ENCODE measurements at regions not wholly inside any gene's neighbourhood (a gene's known extent, or its start where the extent isn't known, plus 50 kb on each side); places are given as distances from the start of the nearest gene placed in this dataset.
A peak's percentile ranks its signal among the peaks of the same experiment; 100 is the strongest.
"Not testable (repeated sequence)": the region's sequence is repeated elsewhere in the genome, so short reads cannot be mapped to it uniquely, and the experiment has no call there.

- H3K4me3 ChIP-seq; H3K9me3 ChIP-seq; H3K4me1 ChIP-seq; H3K36me3 ChIP-seq; H3K27me3 ChIP-seq; H3K27ac ChIP-seq; intact Hi-C loops (cut with DNase I; ENCODE audit: low total_unique reads); DNase-seq: not testable (repeated sequence)
- 71 to 75% methylated on average over 1 of the region's 2 CpGs; no CpG with 5 or more reads in 3 of the 5 donors for WGBS, 5 donors
Observed at GRCh38 chr2:110394769-110395168, 77.8 kb downstream of the LIMS4 start.

GRCh38 chr2:110392366-110392765 lies 80.2 kb downstream of the LIMS4 start:
- H3K27ac ChIP-seq; intact Hi-C loops (cut with DNase I; ENCODE audit: low total_unique reads); H3K27me3 ChIP-seq; H3K36me3 ChIP-seq; H3K4me1 ChIP-seq; H3K4me3 ChIP-seq; DNase-seq; H3K9me3 ChIP-seq: not testable (repeated sequence)
- 93 to 99% (median 94%) methylated on average over 6 to 8 of the region's 8 CpGs; no CpG with 5 or more reads in 1 of the 5 donors for WGBS, 5 donors

- H3K36me3 ChIP-seq; H3K4me3 ChIP-seq; H3K9me3 ChIP-seq; DNase-seq; H3K27me3 ChIP-seq; H3K27ac ChIP-seq; H3K4me1 ChIP-seq; intact Hi-C loops (cut with DNase I; ENCODE audit: low total_unique reads): not testable (repeated sequence)
- WGBS, 5 donors = 90 to 100% methylated on average over 1 to 2 of the region's 5 CpGs; no CpG with 5 or more reads in 3 of the 5 donors
Observed at GRCh38 chr2:110391035-110391418, 81.6 kb downstream of the LIMS4 start.

GRCh38 chr2:110390351-110391034 lies 82.1 kb downstream of the LIMS4 start:
- H3K9me3 ChIP-seq; H3K27ac ChIP-seq; H3K36me3 ChIP-seq; H3K4me3 ChIP-seq; H3K4me1 ChIP-seq; H3K27me3 ChIP-seq; intact Hi-C loops (cut with DNase I; ENCODE audit: low total_unique reads): not testable (repeated sequence)
- DNase-seq = peak in 1 of 2 donors; percentile 0
- WGBS, 5 donors = 71 to 97% (median 75%) methylated on average over 3 to 5 of the region's 7 CpGs

- H3K27ac ChIP-seq; intact Hi-C loops (cut with DNase I; ENCODE audit: low total_unique reads); DNase-seq; H3K4me1 ChIP-seq; H3K27me3 ChIP-seq; H3K4me3 ChIP-seq; H3K36me3 ChIP-seq; H3K9me3 ChIP-seq: not testable (repeated sequence)
- 91 to 99% (median 94%) methylated on average over 4 to 6 of the region's 12 CpGs; no CpG with 5 or more reads in 1 of the 5 donors for WGBS, 5 donors
Observed at GRCh38 chr2:110387044-110387443, 85.6 kb downstream of the LIMS4 start.

GRCh38 chr2:110386546-110386945 lies 86.1 kb downstream of the LIMS4 start:
- H3K9me3 ChIP-seq; intact Hi-C loops (cut with DNase I; ENCODE audit: low total_unique reads); H3K27me3 ChIP-seq; H3K36me3 ChIP-seq; H3K4me1 ChIP-seq; DNase-seq; H3K4me3 ChIP-seq; H3K27ac ChIP-seq: not testable (repeated sequence)
- WGBS, 5 donors = 95 to 100% (median 96%) methylated on average over 1 to 7 of the region's 10 CpGs; no CpG with 5 or more reads in 1 of the 5 donors

- H3K27me3 ChIP-seq; H3K4me1 ChIP-seq; DNase-seq; H3K36me3 ChIP-seq; intact Hi-C loops (cut with DNase I; ENCODE audit: low total_unique reads); H3K27ac ChIP-seq; H3K4me3 ChIP-seq; H3K9me3 ChIP-seq: not testable (repeated sequence)
- 18% methylated on average over 1 of the region's 13 CpGs; no CpG with 5 or more reads in 4 of the 5 donors for WGBS, 5 donors
Observed at GRCh38 chr2:110384736-110385119, 87.9 kb downstream of the LIMS4 start.

- H3K36me3 ChIP-seq; H3K4me1 ChIP-seq; H3K27ac ChIP-seq; DNase-seq; H3K27me3 ChIP-seq; H3K4me3 ChIP-seq; H3K9me3 ChIP-seq; intact Hi-C loops (cut with DNase I; ENCODE audit: low total_unique reads): not testable (repeated sequence)
- no CpG with 5 or more reads among the region's 50 CpGs for WGBS, 5 donors
Observed at GRCh38 chr2:110384109-110384735, 88.4 kb downstream of the LIMS4 start.

- H3K4me3 ChIP-seq; intact Hi-C loops (cut with DNase I; ENCODE audit: low total_unique reads); H3K27ac ChIP-seq; H3K36me3 ChIP-seq; H3K27me3 ChIP-seq; DNase-seq; H3K9me3 ChIP-seq; H3K4me1 ChIP-seq: not testable (repeated sequence)
- no CpG with 5 or more reads among the region's 75 CpGs for WGBS, 5 donors
Observed at GRCh38 chr2:110383163-110384048, 89.2 kb downstream of the LIMS4 start.

GRCh38 chr2:110373519-110373918 lies 99.1 kb downstream of the LIMS4 start:
- H3K27me3 ChIP-seq; DNase-seq; H3K4me3 ChIP-seq; H3K4me1 ChIP-seq; H3K27ac ChIP-seq; intact Hi-C loops (cut with DNase I; ENCODE audit: low total_unique reads); H3K9me3 ChIP-seq; H3K36me3 ChIP-seq: not testable (repeated sequence)
- WGBS, 5 donors = 96 to 100% (median 98%) methylated on average over 2 of the region's 2 CpGs; no CpG with 5 or more reads in 1 of the 5 donors

GRCh38 chr2:110371633-110372032 lies 101.0 kb downstream of the LIMS4 start:
- intact Hi-C loops (cut with DNase I; ENCODE audit: low total_unique reads); H3K9me3 ChIP-seq; H3K4me3 ChIP-seq; H3K27ac ChIP-seq; H3K4me1 ChIP-seq; H3K27me3 ChIP-seq; DNase-seq; H3K36me3 ChIP-seq: not testable (repeated sequence)
- WGBS, 5 donors = 60 to 79% (median 73%) methylated on average over 1 to 2 of the region's 2 CpGs

GRCh38 chr2:110357616-110358015 lies 115.0 kb downstream of the LIMS4 start:
- DNase-seq; H3K27me3 ChIP-seq; H3K27ac ChIP-seq; intact Hi-C loops (cut with DNase I; ENCODE audit: low total_unique reads); H3K36me3 ChIP-seq; H3K4me3 ChIP-seq; H3K9me3 ChIP-seq; H3K4me1 ChIP-seq: not testable (repeated sequence)
- WGBS, 5 donors = no CpG with 5 or more reads among the region's 2 CpGs

Data from stomach (tissue), 8 donors.